Vagina (tissue), 2 donors: ENCODE measurements at regions not wholly inside any gene's neighbourhood (a gene's known extent, or its start where the extent isn't known, plus 50 kb on each side); places are given as distances from the start of the nearest gene placed in this dataset.

Experiments used
- POLR2A ChIP-seq, 2 donors: fragments of 450-650 bp; IDR thresholded peaks; one replicate each; pipeline ENCODE4 v1.6.1; 2017; ENCODE audit warnings: antibody characterized with exemption in 2 of 2, mild to moderate bottlenecking in 2 of 2, moderate library complexity in 2 of 2
- POLR2AphosphoS5 ChIP-seq, 2 donors: sonication (generic); formaldehyde crosslinking; IDR thresholded peaks; one replicate each; pipeline ENCODE4 v1.9.0; 2017; ENCODE audit warnings: antibody characterized with exemption in 2 of 2, mild to moderate bottlenecking in 2 of 2, low read depth in 1 of 2; ENCODE audit not compliant: insufficient read depth in 1 of 2
- TF ChIP-seq, protein P1 (sequence below), 3 experiments: fragments of 450-650 bp in 2 of 3; fragments of 200-600 bp in 1 of 3; sonication (generic) in 1 of 3; IDR thresholded peaks; one replicate each; pipeline ENCODE4 v1.5.1; 2017 to 2019; ENCODE audit warnings: antibody characterized with exemption in 3 of 3, mild to moderate bottlenecking in 2 of 3, moderate library complexity in 2 of 3

DNA sequence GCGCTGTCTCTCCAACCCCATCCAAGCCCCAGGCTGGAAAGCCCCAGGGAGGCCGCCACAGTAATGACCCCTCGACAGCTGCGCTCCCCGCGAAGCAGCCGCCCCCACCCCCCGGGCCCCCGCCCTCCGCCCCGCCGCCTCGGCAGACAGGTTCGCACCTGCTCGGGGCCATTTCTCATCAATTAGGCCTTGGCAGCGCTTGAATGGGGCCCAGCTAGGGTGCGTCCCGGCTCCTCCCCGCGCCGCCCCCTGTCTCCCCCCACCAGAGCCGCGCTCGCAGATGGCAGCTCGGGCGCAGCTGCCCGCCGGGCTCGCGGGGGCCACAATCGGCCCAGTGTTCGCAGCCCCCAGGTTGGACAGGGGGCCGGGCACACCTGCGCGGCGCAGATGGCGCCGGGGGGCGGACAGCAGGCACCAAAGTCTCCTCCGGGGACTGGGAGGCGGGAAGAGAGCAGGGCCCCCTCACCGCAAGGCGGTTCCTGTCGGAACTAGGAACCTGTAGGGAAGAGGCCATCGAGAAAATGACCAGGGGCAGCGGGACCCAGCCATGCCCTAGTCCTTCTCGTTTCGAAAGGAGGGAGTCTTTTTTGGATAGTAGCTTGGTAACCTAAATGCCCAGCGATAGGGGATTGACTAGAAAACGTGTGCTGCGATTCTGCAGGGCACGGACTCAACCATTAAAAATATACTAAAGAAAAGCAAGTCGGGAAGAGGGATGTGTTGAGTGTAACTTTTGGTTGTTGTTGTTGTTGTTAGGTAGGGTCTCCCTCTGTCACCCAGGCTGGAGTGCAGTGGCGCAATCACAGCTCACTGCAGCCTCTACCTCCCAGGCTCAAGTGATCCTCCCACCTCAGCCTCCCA is 83.2 kb upstream of the EYA2 start:
- TF ChIP-seq, protein P1, sequence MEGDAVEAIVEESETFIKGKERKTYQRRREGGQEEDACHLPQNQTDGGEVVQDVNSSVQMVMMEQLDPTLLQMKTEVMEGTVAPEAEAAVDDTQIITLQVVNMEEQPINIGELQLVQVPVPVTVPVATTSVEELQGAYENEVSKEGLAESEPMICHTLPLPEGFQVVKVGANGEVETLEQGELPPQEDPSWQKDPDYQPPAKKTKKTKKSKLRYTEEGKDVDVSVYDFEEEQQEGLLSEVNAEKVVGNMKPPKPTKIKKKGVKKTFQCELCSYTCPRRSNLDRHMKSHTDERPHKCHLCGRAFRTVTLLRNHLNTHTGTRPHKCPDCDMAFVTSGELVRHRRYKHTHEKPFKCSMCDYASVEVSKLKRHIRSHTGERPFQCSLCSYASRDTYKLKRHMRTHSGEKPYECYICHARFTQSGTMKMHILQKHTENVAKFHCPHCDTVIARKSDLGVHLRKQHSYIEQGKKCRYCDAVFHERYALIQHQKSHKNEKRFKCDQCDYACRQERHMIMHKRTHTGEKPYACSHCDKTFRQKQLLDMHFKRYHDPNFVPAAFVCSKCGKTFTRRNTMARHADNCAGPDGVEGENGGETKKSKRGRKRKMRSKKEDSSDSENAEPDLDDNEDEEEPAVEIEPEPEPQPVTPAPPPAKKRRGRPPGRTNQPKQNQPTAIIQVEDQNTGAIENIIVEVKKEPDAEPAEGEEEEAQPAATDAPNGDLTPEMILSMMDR (IDR thresholded peaks at IDR 0.05) = no peak
- no peak for TF ChIP-seq POLR2AphosphoS5 (IDR thresholded peaks at IDR 0.05; ENCODE audit: insufficient read depth in 1 of 2, low read depth in 1 of 2)
- TF ChIP-seq POLR2A (IDR thresholded peaks at IDR 0.05) = no peak
